ENCODE measurements at regions not wholly inside any gene's neighbourhood (a gene's known extent, or its start where the extent isn't known, plus 50 kb on each side); places are given as distances from the start of the nearest gene placed in this dataset.

- TF ChIP-seq POLR2AphosphoS5 (IDR thresholded peaks at IDR 0.05; ENCODE audit: borderline replicate concordance, low read depth, low read length) (no peak), EZH2 (IDR thresholded peaks at IDR 0.05) (no peak)
These were observed 177.1 kb downstream of the PIK3R1 start for GRCh38 chr5:68392617-68393016.
